ENCODE measurements at regions not wholly inside any gene's neighbourhood (a gene's known extent, or its start where the extent isn't known, plus 50 kb on each side); places are given as distances from the start of the nearest gene placed in this dataset.

DNA sequence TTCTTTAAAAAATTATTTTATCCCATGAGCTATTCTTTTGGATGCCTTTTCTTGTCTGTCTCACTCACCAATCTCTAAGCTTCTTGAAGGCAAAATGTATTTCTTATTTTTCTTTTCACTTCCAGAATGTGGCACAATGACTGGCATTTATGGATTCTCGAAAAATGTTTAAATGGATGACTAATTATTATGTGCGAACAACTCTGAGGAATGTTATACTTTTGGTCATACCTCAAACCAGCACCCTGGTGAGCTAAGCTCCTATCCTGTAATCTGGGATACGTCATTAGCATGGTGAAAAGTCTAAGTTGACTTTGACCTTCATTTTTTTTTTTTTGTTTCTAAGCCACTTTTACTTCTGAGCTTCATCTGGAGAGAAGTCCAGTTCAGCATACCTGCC lies 214.0 kb upstream of the CEP162 start:
- H3K9me3 ChIP-seq (ENCODE audit: control insufficient read depth, insufficient read depth, low read depth, low read length): no peaks in the 10 kb centered on the region
- intact Hi-C loops (cut with micrococcal nuclease; ENCODE audit: unreplicated experiment) (no loop called here), in situ Hi-C loops (cut with HindIII; ENCODE audit: low pct_unique_long_range_greater_than_20kb, low sequenced_read_pairs) (no loop called here)
- H3K4me3 ChIP-seq (ENCODE audit: low read depth in 2 of 2, low read length in 2 of 2): no peak overlapping the region
- no TSS peak for BruUV-seq (replicated peaks)
- H3K4me1 ChIP-seq (ENCODE audit: control insufficient read depth, insufficient read depth, low read length): no peaks in the 10 kb centered on the region
- H3K27me3 ChIP-seq (ENCODE audit: control insufficient read depth, insufficient read depth, low read length): no peaks in the 10 kb centered on the region
- DNase-seq (ENCODE audit: low read depth, low spot score) (no peak), ATAC-seq (no peak)
- ChIA-PET CTCF (no interaction called here), POLR2A (no interaction called here)
- TF ChIP-seq, protein P1, sequence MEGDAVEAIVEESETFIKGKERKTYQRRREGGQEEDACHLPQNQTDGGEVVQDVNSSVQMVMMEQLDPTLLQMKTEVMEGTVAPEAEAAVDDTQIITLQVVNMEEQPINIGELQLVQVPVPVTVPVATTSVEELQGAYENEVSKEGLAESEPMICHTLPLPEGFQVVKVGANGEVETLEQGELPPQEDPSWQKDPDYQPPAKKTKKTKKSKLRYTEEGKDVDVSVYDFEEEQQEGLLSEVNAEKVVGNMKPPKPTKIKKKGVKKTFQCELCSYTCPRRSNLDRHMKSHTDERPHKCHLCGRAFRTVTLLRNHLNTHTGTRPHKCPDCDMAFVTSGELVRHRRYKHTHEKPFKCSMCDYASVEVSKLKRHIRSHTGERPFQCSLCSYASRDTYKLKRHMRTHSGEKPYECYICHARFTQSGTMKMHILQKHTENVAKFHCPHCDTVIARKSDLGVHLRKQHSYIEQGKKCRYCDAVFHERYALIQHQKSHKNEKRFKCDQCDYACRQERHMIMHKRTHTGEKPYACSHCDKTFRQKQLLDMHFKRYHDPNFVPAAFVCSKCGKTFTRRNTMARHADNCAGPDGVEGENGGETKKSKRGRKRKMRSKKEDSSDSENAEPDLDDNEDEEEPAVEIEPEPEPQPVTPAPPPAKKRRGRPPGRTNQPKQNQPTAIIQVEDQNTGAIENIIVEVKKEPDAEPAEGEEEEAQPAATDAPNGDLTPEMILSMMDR (IDR thresholded peaks at IDR 0.05): no peak
- TF ChIP-seq, protein P2, sequence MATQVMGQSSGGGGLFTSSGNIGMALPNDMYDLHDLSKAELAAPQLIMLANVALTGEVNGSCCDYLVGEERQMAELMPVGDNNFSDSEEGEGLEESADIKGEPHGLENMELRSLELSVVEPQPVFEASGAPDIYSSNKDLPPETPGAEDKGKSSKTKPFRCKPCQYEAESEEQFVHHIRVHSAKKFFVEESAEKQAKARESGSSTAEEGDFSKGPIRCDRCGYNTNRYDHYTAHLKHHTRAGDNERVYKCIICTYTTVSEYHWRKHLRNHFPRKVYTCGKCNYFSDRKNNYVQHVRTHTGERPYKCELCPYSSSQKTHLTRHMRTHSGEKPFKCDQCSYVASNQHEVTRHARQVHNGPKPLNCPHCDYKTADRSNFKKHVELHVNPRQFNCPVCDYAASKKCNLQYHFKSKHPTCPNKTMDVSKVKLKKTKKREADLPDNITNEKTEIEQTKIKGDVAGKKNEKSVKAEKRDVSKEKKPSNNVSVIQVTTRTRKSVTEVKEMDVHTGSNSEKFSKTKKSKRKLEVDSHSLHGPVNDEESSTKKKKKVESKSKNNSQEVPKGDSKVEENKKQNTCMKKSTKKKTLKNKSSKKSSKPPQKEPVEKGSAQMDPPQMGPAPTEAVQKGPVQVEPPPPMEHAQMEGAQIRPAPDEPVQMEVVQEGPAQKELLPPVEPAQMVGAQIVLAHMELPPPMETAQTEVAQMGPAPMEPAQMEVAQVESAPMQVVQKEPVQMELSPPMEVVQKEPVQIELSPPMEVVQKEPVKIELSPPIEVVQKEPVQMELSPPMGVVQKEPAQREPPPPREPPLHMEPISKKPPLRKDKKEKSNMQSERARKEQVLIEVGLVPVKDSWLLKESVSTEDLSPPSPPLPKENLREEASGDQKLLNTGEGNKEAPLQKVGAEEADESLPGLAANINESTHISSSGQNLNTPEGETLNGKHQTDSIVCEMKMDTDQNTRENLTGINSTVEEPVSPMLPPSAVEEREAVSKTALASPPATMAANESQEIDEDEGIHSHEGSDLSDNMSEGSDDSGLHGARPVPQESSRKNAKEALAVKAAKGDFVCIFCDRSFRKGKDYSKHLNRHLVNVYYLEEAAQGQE (IDR thresholded peaks at IDR 0.05; ENCODE audit: insufficient read depth in 1 of 2, low read depth in 2 of 2, low read length in 1 of 2): no peak
- TF ChIP-seq SIN3A (IDR thresholded peaks at IDR 0.05; ENCODE audit: borderline replicate concordance, insufficient read depth, low read depth, low read length) (no peak), TCF7L2 (IDR thresholded peaks at IDR 0.05; ENCODE audit: low read depth, low read length) (no peak), POLR2AphosphoS5 (IDR thresholded peaks at IDR 0.05; ENCODE audit: low read depth, low read length) (no peak)
- H3K36me3 ChIP-seq (ENCODE audit: control insufficient read depth, insufficient read depth, low read length): no peaks in the 10 kb centered on the region
- no peak overlapping the region for H3K27ac ChIP-seq (ENCODE audit: low read length)

DNA sequence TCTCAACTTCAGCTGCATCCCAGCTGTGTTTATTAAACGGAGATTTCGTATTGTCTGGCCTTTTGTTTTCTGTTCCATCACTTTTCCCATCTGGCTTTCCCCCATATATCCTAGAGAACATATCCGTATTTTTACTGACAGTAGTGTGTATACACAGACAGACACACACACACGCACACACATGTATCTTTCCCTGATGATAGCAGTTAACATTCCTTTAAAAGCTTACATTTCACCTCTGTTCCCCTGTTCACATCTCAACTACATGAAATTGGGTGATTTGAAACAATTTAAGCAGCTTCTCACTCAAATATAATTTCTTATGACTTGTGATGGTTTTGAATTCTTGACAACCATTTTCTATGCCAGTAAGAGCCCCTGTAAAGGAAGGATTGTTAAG lies 207.1 kb upstream of the CEP162 start:
- no peak overlapping the region for H3K4me3 ChIP-seq (ENCODE audit: low read depth in 2 of 2, low read length in 2 of 2)
- TF ChIP-seq POLR2AphosphoS5 (IDR thresholded peaks at IDR 0.05; ENCODE audit: low read depth, low read length) (no peak), SIN3A (IDR thresholded peaks at IDR 0.05; ENCODE audit: borderline replicate concordance, insufficient read depth, low read depth, low read length) (no peak), TCF7L2 (IDR thresholded peaks at IDR 0.05; ENCODE audit: low read depth, low read length) (no peak)
- TF ChIP-seq, protein P2 (IDR thresholded peaks at IDR 0.05; ENCODE audit: insufficient read depth in 1 of 2, low read depth in 2 of 2, low read length in 1 of 2): no peak
- TF ChIP-seq, protein P1 (IDR thresholded peaks at IDR 0.05): no peak
- in situ Hi-C loops (cut with HindIII; ENCODE audit: low pct_unique_long_range_greater_than_20kb, low sequenced_read_pairs) (no loop called here), intact Hi-C loops (cut with micrococcal nuclease; ENCODE audit: unreplicated experiment) (no loop called here)
- ATAC-seq (no peak), DNase-seq (ENCODE audit: low read depth, low spot score) (no peak)
- no peaks in the 10 kb centered on the region; the same call in 1 of the 2 replicates for H3K27me3 ChIP-seq (ENCODE audit: control insufficient read depth, insufficient read depth, low read length)
- BruUV-seq (replicated peaks): no TSS peak
- H3K9me3 ChIP-seq (ENCODE audit: control insufficient read depth, insufficient read depth, low read depth, low read length): no peaks in the 10 kb centered on the region
- H3K27ac ChIP-seq (ENCODE audit: low read length): no peak overlapping the region
- H3K4me1 ChIP-seq (ENCODE audit: control insufficient read depth, insufficient read depth, low read length): no peaks in the 10 kb centered on the region
- ChIA-PET POLR2A (no interaction called here), CTCF (interaction anchor here (0.6 kb wide), 1 partner anchor 8 kb away, joined by 3 read pairs; no protein-coding TSS in a partner anchor)
- H3K36me3 ChIP-seq (ENCODE audit: control insufficient read depth, insufficient read depth, low read length): no peaks in the 10 kb centered on the region
